ENCODE measurements at regions not wholly inside any gene's neighbourhood (a gene's known extent, or its start where the extent isn't known, plus 50 kb on each side); places are given as distances from the start of the nearest gene placed in this dataset.
"Not testable (repeated sequence)": the region's sequence is repeated elsewhere in the genome, so short reads cannot be mapped to it uniquely, and the experiment has no call there.

DNA sequence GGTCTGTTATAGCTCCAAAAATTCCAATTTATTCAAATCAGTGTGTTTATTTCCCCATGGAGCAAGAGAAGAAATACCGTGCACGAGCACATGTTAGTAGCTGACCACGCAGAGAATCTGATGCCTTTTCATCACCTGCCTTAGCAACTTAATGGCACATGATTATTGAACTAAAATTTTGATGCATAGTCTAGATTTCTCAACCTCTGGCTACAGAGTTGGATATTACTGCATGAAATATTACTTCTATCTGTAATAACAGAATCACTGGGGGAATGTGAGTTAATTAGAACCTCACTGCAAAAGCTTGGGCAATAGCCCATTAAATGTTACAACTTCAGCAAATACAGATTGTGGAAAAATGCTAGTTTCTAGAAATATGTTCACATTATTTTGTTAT is 335.8 kb downstream of the FLRT2 start:
- H3K27me3 ChIP-seq (replicated peaks; ENCODE audit: control insufficient read depth, insufficient read depth, low read length) = no peaks in the 10 kb centered on the region
- no peaks in the 10 kb centered on the region for H3K36me3 ChIP-seq (ENCODE audit: control insufficient read depth, insufficient read depth, low read length)
- TF ChIP-seq, protein P1, sequence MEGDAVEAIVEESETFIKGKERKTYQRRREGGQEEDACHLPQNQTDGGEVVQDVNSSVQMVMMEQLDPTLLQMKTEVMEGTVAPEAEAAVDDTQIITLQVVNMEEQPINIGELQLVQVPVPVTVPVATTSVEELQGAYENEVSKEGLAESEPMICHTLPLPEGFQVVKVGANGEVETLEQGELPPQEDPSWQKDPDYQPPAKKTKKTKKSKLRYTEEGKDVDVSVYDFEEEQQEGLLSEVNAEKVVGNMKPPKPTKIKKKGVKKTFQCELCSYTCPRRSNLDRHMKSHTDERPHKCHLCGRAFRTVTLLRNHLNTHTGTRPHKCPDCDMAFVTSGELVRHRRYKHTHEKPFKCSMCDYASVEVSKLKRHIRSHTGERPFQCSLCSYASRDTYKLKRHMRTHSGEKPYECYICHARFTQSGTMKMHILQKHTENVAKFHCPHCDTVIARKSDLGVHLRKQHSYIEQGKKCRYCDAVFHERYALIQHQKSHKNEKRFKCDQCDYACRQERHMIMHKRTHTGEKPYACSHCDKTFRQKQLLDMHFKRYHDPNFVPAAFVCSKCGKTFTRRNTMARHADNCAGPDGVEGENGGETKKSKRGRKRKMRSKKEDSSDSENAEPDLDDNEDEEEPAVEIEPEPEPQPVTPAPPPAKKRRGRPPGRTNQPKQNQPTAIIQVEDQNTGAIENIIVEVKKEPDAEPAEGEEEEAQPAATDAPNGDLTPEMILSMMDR (IDR thresholded peaks at IDR 0.05; ENCODE audit: insufficient read depth, low read length, poor library complexity, severe bottlenecking) = no peak
- no peak overlapping the region for H3K4me3 ChIP-seq (replicated peaks; ENCODE audit: low read depth, low read length)
- DNase-seq (ENCODE audit: extremely low read depth, insufficient read length) = no peak

DNA sequence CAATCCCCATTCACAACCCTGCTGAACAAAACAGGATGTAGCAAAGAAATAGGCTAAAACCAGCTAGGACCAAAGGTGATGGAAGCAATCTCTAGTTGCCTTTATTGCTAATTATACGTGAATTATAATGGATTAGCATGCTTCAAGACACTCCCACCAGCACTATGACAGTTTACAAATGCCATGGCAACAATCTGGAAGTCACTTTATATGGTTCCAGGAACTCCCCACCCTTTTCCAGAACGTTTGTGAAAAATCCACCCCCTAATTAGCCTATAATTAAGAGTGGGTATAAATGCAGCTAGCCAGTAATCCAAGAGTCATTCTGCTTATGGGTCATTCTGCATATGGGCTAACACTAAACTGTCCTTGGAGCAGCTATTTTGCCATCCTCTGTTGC is 328.7 kb downstream of the FLRT2 start:
- TF ChIP-seq, protein P1 (IDR thresholded peaks at IDR 0.05; ENCODE audit: insufficient read depth, low read length, poor library complexity, severe bottlenecking) = no peak

DNA sequence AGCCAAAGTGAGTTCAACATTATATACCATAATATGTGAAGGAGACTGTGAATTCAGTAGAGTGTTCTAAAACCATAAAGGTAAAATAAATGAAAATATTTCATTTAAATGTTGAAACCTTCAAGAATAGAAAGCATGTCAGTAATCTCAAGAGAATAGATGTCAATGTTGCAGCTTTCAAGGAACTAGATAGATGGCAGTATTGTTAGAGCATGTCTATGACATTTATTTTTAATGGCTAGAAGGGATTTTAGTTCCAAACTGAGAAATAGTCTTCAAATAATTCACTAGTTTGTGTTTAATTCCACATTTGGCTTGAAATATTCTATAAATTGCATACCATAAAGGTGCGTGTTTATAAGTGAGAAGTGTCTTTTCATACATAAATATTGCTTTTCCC is 326.5 kb downstream of the FLRT2 start:
- no peaks in the 10 kb centered on the region for H3K36me3 ChIP-seq (ENCODE audit: control insufficient read depth, insufficient read depth, low read length)
- no peaks in the 10 kb centered on the region for H3K27me3 ChIP-seq (replicated peaks; ENCODE audit: control insufficient read depth, insufficient read depth, low read length)
- no peak overlapping the region for H3K4me3 ChIP-seq (replicated peaks; ENCODE audit: low read depth, low read length)
- DNase-seq (ENCODE audit: extremely low read depth, insufficient read length) = no peak
- TF ChIP-seq, protein P1 (IDR thresholded peaks at IDR 0.05; ENCODE audit: insufficient read depth, low read length, poor library complexity, severe bottlenecking) = no peak

More for the DNA sequence above, 328.7 kb downstream of the FLRT2 start:
- DNase-seq (ENCODE audit: extremely low read depth, insufficient read length) = no peak
- H3K27me3 ChIP-seq (replicated peaks; ENCODE audit: control insufficient read depth, insufficient read depth, low read length) = no peaks in the 10 kb centered on the region
- H3K4me3 ChIP-seq (replicated peaks; ENCODE audit: low read depth, low read length) = no peak overlapping the region
- no peaks in the 10 kb centered on the region for H3K36me3 ChIP-seq (ENCODE audit: control insufficient read depth, insufficient read depth, low read length)

DNA sequence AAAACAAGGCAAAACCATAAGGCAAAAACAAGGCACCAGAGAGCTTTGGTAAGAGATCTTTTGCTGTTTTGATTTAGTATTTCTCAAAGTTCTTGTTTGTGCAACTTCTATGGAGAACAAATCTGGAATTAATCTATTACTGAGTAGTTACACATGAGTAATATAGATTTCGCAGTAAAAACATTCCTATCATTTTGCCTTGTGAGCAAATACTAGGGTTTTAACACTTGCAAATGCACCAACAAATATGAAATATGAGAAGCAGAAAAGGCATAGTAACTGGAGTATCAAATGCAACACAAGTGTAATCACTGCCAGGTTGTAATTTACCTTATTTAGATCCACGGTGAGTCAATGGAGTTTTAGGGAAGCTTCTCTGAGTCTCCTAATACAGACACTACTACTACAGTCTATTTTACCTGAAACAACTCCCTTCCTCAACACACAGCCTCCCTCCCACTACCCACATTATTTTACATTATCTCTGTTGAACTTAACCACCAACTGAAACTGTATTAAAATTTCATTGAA is 324.1 kb downstream of the FLRT2 start:
- Histone ChIP-seq H3K36me3 (ENCODE audit: control insufficient read depth, insufficient read depth, low read length) (no peaks in the 10 kb centered on the region), H3K27me3 (replicated peaks; ENCODE audit: control insufficient read depth, insufficient read depth, low read length) (no peaks in the 10 kb centered on the region), H3K4me3 (replicated peaks; ENCODE audit: low read depth, low read length) (no peak overlapping the region)
- TF ChIP-seq, protein P1 (IDR thresholded peaks at IDR 0.05; ENCODE audit: insufficient read depth, low read length, poor library complexity, severe bottlenecking) = no peak
- DNase-seq (ENCODE audit: extremely low read depth, insufficient read length) = no peak

DNA sequence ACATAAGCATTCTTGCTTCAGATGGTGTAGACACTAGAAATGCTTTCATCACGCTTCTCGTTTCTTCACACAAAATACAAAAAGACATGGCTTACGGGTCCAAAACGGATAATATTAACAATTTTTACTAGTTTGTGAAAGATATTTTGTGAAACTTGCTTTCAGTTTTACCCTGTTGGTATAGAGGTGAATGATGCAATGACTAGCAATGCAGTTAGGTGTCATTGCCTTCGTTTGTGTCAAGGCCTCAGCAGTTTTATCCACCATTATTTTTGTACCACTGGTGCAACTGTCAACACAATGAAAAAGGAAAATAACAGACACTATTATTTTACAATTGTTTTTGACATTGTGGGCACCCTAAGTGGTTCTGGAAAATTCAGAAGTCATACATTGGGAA is 323.0 kb downstream of the FLRT2 start:
- Histone ChIP-seq H3K27me3 (replicated peaks; ENCODE audit: control insufficient read depth, insufficient read depth, low read length) (no peaks in the 10 kb centered on the region), H3K36me3 (ENCODE audit: control insufficient read depth, insufficient read depth, low read length) (no peaks in the 10 kb centered on the region), H3K4me3 (replicated peaks; ENCODE audit: low read depth, low read length) (no peak overlapping the region)
- DNase-seq (ENCODE audit: extremely low read depth, insufficient read length) = no peak
- TF ChIP-seq, protein P1 (IDR thresholded peaks at IDR 0.05; ENCODE audit: insufficient read depth, low read length, poor library complexity, severe bottlenecking) = no peak

DNA sequence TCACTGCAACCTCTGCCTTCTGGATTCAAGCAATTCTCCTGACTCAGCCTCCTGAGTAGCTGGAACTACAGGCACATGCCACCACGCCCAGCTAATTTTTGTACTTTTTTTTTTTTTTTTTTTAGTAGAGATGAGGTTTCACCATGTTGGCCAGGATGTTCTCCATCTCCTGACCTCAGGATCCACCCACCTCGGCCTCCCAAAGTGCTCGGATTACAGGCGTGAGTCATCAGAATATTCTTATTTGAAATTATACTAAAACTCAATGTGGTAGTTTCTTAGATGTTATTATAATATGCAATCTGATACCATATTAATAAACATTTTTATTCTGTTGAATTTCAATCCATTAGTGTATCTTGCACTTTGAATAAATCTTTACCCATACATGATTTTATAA is 322.2 kb downstream of the FLRT2 start:
- H3K36me3 ChIP-seq (ENCODE audit: control insufficient read depth, insufficient read depth, low read length); H3K4me3 ChIP-seq (replicated peaks; ENCODE audit: low read depth, low read length); DNase-seq (ENCODE audit: extremely low read depth, insufficient read length); H3K27me3 ChIP-seq (replicated peaks; ENCODE audit: control insufficient read depth, insufficient read depth, low read length): not testable (repeated sequence)

DNA sequence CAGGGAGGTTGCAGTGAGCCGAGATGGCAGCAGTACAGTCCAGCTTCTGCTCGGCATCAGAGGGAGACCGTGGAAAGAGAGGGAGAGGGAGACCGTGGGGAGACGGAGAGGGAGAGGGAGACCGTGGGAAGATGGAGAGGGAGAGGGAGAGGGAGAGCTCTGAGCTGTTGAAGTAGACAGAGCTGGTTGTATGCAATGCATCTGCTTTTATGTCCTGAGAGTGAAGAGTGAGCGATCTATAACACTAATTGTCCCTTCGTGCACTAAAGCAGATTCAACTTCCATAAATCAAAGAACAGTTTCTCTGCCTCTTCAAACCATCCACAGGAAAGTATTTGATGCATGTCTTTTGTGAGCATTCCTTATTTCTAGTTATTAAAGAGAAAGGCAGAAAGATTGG is 300.6 kb downstream of the FLRT2 start:
- DNase-seq (ENCODE audit: extremely low read depth, insufficient read length); H3K27me3 ChIP-seq (replicated peaks; ENCODE audit: control insufficient read depth, insufficient read depth, low read length); H3K36me3 ChIP-seq (ENCODE audit: control insufficient read depth, insufficient read depth, low read length); H3K4me3 ChIP-seq (replicated peaks; ENCODE audit: low read depth, low read length): not testable (repeated sequence)

DNA sequence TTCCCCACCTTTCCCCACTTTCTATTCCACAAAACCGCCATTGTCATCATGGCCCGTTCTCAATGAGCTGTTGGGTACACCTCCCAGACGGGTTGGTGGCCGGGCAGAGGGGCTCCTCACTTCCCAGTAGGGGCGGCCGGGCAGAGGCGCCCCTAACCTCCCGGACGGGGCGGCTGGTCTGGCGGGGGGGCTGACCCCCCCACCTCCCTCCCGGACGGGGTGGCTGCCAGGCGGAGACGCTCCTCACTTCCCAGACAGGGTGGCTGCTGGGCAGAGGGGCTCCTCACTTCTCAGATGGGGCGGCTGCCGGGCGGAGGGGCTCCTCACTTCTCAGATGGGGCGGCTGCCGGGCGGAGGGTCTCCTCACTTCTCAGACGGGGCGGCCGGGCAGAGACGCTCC is 299.7 kb downstream of the FLRT2 start:
- not testable (repeated sequence) for H3K4me3 ChIP-seq (replicated peaks; ENCODE audit: low read depth, low read length); H3K36me3 ChIP-seq (ENCODE audit: control insufficient read depth, insufficient read depth, low read length); H3K27me3 ChIP-seq (replicated peaks; ENCODE audit: control insufficient read depth, insufficient read depth, low read length); DNase-seq (ENCODE audit: extremely low read depth, insufficient read length)
